Loucy (cell line): ENCODE measurements at regions not wholly inside any gene's neighbourhood (a gene's known extent, or its start where the extent isn't known, plus 50 kb on each side); places are given as distances from the start of the nearest gene placed in this dataset.

Source experiments
- EZH2phosphoT487 ChIP-seq: fragments of 200-600 bp; IDR thresholded peaks from 2 replicates; pipeline ENCODE4 v1.6.1; 2018; ENCODE audit warnings: antibody characterized with exemption, mild to moderate bottlenecking, moderate library complexity, borderline replicate concordance
- TF ChIP-seq, protein P1 (sequence below): fragments of 200-600 bp; sonication (generic); conservative IDR thresholded peaks from 2 replicates; pipeline ENCODE4 v1.5.1; 2014; ENCODE audit warnings: mild to moderate bottlenecking, antibody characterized with exemption, low read length

DNA sequence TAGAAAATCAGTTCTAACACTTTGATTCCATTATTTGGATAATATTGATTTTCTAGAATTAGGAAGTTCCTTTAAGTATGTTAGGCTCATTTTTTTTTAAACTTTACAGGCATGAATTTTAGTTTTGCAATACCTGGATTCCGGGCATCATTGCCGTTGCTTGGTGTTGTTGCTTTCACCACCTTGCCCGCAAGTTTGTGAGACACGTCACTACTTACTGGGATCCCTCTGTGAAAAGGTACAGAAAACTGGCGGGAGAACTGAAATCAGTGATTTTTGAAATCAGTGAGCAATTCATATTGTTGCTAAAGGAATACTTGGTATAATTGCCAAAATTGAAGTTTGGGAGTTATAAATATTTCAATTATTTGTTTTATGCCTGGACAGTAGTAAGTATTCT is 232.3 kb upstream of the NPY start:
- TF ChIP-seq, protein P1, sequence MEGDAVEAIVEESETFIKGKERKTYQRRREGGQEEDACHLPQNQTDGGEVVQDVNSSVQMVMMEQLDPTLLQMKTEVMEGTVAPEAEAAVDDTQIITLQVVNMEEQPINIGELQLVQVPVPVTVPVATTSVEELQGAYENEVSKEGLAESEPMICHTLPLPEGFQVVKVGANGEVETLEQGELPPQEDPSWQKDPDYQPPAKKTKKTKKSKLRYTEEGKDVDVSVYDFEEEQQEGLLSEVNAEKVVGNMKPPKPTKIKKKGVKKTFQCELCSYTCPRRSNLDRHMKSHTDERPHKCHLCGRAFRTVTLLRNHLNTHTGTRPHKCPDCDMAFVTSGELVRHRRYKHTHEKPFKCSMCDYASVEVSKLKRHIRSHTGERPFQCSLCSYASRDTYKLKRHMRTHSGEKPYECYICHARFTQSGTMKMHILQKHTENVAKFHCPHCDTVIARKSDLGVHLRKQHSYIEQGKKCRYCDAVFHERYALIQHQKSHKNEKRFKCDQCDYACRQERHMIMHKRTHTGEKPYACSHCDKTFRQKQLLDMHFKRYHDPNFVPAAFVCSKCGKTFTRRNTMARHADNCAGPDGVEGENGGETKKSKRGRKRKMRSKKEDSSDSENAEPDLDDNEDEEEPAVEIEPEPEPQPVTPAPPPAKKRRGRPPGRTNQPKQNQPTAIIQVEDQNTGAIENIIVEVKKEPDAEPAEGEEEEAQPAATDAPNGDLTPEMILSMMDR = no peak
- TF ChIP-seq EZH2phosphoT487 = no peak
